A549 (cell line): ENCODE measurements at regions not wholly inside any gene's neighbourhood (a gene's known extent, or its start where the extent isn't known, plus 50 kb on each side); places are given as distances from the start of the nearest gene placed in this dataset.

Experiments used
- CEBPB ChIP-seq, 2 experiments: fragments of >200 bp in 1 of 2; sonication (Bioruptor Twin) in 1 of 2; formaldehyde crosslinking in 1 of 2; IDR thresholded peaks; 2 replicates each; pipeline ENCODE4 v1.6.1; 2012 to 2016
- CHD4 ChIP-seq: fragments of 200-600 bp; sonication (generic); IDR thresholded peaks from 2 replicates; pipeline ENCODE4 v1.6.1; 2016; ENCODE audit warnings: antibody characterized with exemption, mild to moderate bottlenecking, borderline replicate concordance
- EHMT2 ChIP-seq: fragments of 200-600 bp; sonication (generic); IDR thresholded peaks from 2 replicates; pipeline ENCODE4 v1.6.1; 2016; ENCODE audit warnings: antibody characterized with exemption, low read depth, mild to moderate bottlenecking, moderate library complexity
- EP300 ChIP-seq, 2 experiments: fragments of >200 bp; sonication (Bioruptor Twin); formaldehyde crosslinking; IDR thresholded peaks; 2 replicates in 1 of 2; 3 replicates in 1 of 2; pipeline ENCODE4 v1.6.1; 2016 to 2017
- MAX ChIP-seq: IDR thresholded peaks from 2 replicates; pipeline ENCODE4 v1.6.1; 2012
- MAZ ChIP-seq: fragments of 150-350 bp; IDR thresholded peaks from 2 replicates; pipeline ENCODE4 v1.6.1; 2014; ENCODE audit warnings: antibody characterized with exemption, low read depth, low read length, borderline replicate concordance
- NR3C1 ChIP-seq: fragments of >200 bp; sonication (Bioruptor Twin); formaldehyde crosslinking; IDR thresholded peaks from 3 replicates; pipeline ENCODE4 v1.6.1; 2017
- POLR2A ChIP-seq: IDR thresholded peaks from 2 replicates; pipeline ENCODE4 v1.6.1; 2012; ENCODE audit warnings: mild to moderate bottlenecking, low read length
- RAD21 ChIP-seq, 2 experiments: fragments of >200 bp in 1 of 2; sonication (Bioruptor Twin) in 1 of 2; formaldehyde crosslinking in 1 of 2; IDR thresholded peaks in 1 of 2; conservative IDR thresholded peaks in 1 of 2; 2 replicates in 1 of 2; 3 replicates in 1 of 2; pipeline ENCODE4 v1.6.1; 2012 to 2018; ENCODE audit warnings: inconsistent platforms in 1 of 2
- RCOR1 ChIP-seq: fragments of 150-350 bp; IDR thresholded peaks from 2 replicates; pipeline ENCODE4 v1.6.1; 2014; ENCODE audit warnings: antibody characterized with exemption, low read length, low read depth
- SMC3 ChIP-seq: fragments of >200 bp; sonication (Bioruptor Twin); formaldehyde crosslinking; IDR thresholded peaks from 3 replicates; pipeline ENCODE4 v1.6.1; 2018; ENCODE audit warnings: inconsistent platforms
- TP53 ChIP-seq: fragments of 250-450 bp; sonication (Bioruptor Pico); IDR thresholded peaks from 2 replicates; pipeline ENCODE4 v1.5.0; 2021; ENCODE audit warnings: mild to moderate bottlenecking, moderate library complexity
- TF ChIP-seq, protein P1 (sequence below): fragments of >200 bp; sonication (Bioruptor Twin); formaldehyde crosslinking; IDR thresholded peaks from 3 replicates; pipeline ENCODE4 v1.5.1; 2016

DNA sequence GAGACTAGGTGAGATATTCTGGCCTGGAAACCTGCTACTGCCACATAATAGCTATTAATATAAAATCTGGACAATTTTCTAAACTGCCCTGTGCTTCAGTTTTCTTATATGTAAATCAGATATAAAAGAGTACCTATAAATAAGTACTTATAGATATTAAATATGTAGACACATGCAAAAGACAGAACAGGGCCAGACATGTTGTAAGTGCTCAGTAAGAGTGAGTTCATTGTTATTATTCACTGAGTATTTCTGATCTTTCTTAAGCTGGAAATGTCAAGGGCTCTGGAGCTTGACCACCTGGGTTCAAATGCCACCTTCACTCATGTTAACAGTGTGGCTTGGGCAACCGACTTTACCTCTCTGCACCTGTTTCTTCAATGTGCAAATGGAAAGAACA, 179.8 kb downstream of the GALC start:
- TF ChIP-seq SMC3 (no peak), EP300 (IDR thresholded peaks at IDR 0.05) (no peak), CEBPB (IDR thresholded peaks at IDR 0.05) (no peak), RCOR1 (no peak), MAZ (no peak), POLR2A (no peak), MAX (no peak), NR3C1 (no peak), TP53 (CRISPR knock-in tag) (no peak), EHMT2 (no peak), RAD21 (conservative IDR thresholded peaks at IDR 0.05 in 1 of 2, IDR thresholded peaks at IDR 0.05 in 1 of 2) (no peak), CHD4 (no peak)
- TF ChIP-seq, protein P1, sequence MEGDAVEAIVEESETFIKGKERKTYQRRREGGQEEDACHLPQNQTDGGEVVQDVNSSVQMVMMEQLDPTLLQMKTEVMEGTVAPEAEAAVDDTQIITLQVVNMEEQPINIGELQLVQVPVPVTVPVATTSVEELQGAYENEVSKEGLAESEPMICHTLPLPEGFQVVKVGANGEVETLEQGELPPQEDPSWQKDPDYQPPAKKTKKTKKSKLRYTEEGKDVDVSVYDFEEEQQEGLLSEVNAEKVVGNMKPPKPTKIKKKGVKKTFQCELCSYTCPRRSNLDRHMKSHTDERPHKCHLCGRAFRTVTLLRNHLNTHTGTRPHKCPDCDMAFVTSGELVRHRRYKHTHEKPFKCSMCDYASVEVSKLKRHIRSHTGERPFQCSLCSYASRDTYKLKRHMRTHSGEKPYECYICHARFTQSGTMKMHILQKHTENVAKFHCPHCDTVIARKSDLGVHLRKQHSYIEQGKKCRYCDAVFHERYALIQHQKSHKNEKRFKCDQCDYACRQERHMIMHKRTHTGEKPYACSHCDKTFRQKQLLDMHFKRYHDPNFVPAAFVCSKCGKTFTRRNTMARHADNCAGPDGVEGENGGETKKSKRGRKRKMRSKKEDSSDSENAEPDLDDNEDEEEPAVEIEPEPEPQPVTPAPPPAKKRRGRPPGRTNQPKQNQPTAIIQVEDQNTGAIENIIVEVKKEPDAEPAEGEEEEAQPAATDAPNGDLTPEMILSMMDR, result no peak
